ENCODE measurements at regions not wholly inside any gene's neighbourhood (a gene's known extent, or its start where the extent isn't known, plus 50 kb on each side); places are given as distances from the start of the nearest gene placed in this dataset.

DNA sequence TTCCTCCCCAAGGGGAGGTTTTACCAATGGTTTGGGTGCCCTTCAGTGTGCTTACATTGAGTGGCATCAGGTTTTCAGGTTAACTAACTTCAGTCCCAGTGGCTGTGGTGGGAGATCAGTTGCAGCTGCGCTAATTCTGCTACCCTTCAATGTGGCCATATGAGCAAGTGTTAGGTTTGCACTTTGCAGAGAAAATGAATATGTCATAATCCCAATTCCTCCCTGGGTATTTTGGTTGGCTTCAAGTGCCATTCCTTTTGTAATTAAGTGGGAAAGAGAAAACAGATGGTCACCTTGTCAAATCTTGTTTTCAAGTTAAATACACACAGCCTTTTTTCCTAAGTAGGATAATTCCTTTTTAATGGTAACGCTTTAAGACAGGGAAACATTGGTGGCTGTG is 236.2 kb downstream of the TLE4 start:
- TF ChIP-seq, protein P1, sequence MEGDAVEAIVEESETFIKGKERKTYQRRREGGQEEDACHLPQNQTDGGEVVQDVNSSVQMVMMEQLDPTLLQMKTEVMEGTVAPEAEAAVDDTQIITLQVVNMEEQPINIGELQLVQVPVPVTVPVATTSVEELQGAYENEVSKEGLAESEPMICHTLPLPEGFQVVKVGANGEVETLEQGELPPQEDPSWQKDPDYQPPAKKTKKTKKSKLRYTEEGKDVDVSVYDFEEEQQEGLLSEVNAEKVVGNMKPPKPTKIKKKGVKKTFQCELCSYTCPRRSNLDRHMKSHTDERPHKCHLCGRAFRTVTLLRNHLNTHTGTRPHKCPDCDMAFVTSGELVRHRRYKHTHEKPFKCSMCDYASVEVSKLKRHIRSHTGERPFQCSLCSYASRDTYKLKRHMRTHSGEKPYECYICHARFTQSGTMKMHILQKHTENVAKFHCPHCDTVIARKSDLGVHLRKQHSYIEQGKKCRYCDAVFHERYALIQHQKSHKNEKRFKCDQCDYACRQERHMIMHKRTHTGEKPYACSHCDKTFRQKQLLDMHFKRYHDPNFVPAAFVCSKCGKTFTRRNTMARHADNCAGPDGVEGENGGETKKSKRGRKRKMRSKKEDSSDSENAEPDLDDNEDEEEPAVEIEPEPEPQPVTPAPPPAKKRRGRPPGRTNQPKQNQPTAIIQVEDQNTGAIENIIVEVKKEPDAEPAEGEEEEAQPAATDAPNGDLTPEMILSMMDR (IDR thresholded peaks at IDR 0.05): no peak
- TF ChIP-seq POLR2A (IDR thresholded peaks at IDR 0.05) (no peak), POLR2AphosphoS5 (IDR thresholded peaks at IDR 0.05) (no peak), EP300 (IDR thresholded peaks at IDR 0.05; ENCODE audit: low read depth) (no peak)

All from transverse colon (tissue), 4 donors.